ENCODE measurements at regions not wholly inside any gene's neighbourhood (a gene's known extent, or its start where the extent isn't known, plus 50 kb on each side); places are given as distances from the start of the nearest gene placed in this dataset.

- Mint-ChIP-seq H3K27me3 (ENCODE audit: low read depth) (no peaks in the 10 kb centered on the region), H3K36me3 (ENCODE audit: insufficient read depth in 1 of 3, low read depth in 3 of 3) (peaks cover 0 to 5% (median 4%) of the 10 kb centered on the region in 3 experiments; a peak in 2 of 7 replicates), H3K9me3 (no peaks in the 10 kb centered on the region; a peak in 1 of 5 replicates), H3K27ac (no peak overlapping the region), H3K4me1 (0 out of 4 replicates have a peak, but pooled peaks cover 0 to 3% of the 10 kb centered on the region in 2 experiments), H3K4me3 (no peak overlapping the region)
- no peaks in the 10 kb centered on the region for H3K4me1 ChIP-seq (ENCODE audit: insufficient read depth, low read length)
- H2AK5ac ChIP-seq (ENCODE audit: insufficient read length, low read length): no peak overlapping the region
- no peak overlapping the region for H2AFZ ChIP-seq (ENCODE audit: low read length)
- no peak for DNase-seq
- no peak overlapping the region for H2BK12ac ChIP-seq (ENCODE audit: insufficient read length, low read depth, low read length)
- H3K27me3 ChIP-seq (ENCODE audit: insufficient read depth, low read length): no peaks in the 10 kb centered on the region
- H4K91ac ChIP-seq (ENCODE audit: insufficient read length, low read depth, low read length): no peak overlapping the region
- H3K27ac ChIP-seq (ENCODE audit: insufficient read length, low read depth, low read length): no peak overlapping the region
- no peak overlapping the region for H2BK120ac ChIP-seq (ENCODE audit: low read depth, low read length, poor library complexity, severe bottlenecking)
- no peaks in the 10 kb centered on the region for H3K9me3 ChIP-seq (ENCODE audit: control insufficient read depth, low read depth, low read length)
- no peaks in the 10 kb centered on the region for H3K23me2 ChIP-seq (ENCODE audit: insufficient read length, low read depth, low read length, poor library complexity, severe bottlenecking)
- TF ChIP-seq, protein P1, sequence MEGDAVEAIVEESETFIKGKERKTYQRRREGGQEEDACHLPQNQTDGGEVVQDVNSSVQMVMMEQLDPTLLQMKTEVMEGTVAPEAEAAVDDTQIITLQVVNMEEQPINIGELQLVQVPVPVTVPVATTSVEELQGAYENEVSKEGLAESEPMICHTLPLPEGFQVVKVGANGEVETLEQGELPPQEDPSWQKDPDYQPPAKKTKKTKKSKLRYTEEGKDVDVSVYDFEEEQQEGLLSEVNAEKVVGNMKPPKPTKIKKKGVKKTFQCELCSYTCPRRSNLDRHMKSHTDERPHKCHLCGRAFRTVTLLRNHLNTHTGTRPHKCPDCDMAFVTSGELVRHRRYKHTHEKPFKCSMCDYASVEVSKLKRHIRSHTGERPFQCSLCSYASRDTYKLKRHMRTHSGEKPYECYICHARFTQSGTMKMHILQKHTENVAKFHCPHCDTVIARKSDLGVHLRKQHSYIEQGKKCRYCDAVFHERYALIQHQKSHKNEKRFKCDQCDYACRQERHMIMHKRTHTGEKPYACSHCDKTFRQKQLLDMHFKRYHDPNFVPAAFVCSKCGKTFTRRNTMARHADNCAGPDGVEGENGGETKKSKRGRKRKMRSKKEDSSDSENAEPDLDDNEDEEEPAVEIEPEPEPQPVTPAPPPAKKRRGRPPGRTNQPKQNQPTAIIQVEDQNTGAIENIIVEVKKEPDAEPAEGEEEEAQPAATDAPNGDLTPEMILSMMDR (conservative IDR thresholded peaks at IDR 0.05): no peak
- no peak overlapping the region for H2BK5ac ChIP-seq (ENCODE audit: insufficient read length, low read length)
- no peaks in the 10 kb centered on the region for H4K20me1 ChIP-seq (ENCODE audit: control insufficient read depth, insufficient read depth, insufficient read length)
- no peak overlapping the region for H3K14ac ChIP-seq (ENCODE audit: insufficient read depth, low read length)
- H3K79me1 ChIP-seq (ENCODE audit: insufficient read depth, low read depth, low read length, poor library complexity, severe bottlenecking): no peaks in the 10 kb centered on the region
- no peak overlapping the region for H2BK20ac ChIP-seq (ENCODE audit: low read depth, low read length, poor library complexity, severe bottlenecking)
- no peak overlapping the region for H3K4ac ChIP-seq (ENCODE audit: low read depth, low read length)
- no peak overlapping the region for H3K4me2 ChIP-seq (ENCODE audit: insufficient read depth, insufficient read length, low read length)
- no peak overlapping the region for H3T11ph ChIP-seq (ENCODE audit: low read length)
- H3K18ac ChIP-seq (ENCODE audit: insufficient read length, low read depth, low read length): no peak overlapping the region
- H3K23ac ChIP-seq (ENCODE audit: insufficient read length, low read depth, low read length): no peak overlapping the region
- no peak overlapping the region for H2BK15ac ChIP-seq (ENCODE audit: low read depth, low read length)
- no peak overlapping the region for H3K9ac ChIP-seq (ENCODE audit: extremely low read depth, insufficient read length, low read length)
- H3K56ac ChIP-seq (ENCODE audit: insufficient read length, low read depth, low read length): no peak overlapping the region
- no CpG with 5 or more reads among the region's 10 CpGs for WGBS (ENCODE audit: extremely low coverage, insufficient read length, low lambda C conversion rate)
- H4K8ac ChIP-seq (replicated peaks; ENCODE audit: insufficient read length, low read depth, low read length): no peak overlapping the region
- H4K5ac ChIP-seq (ENCODE audit: insufficient read length, low read depth, low read length): no peak overlapping the region
- no peaks in the 10 kb centered on the region for H3K79me2 ChIP-seq (ENCODE audit: insufficient read depth, low read length)
Observed at GRCh38 chr18:55830544-55830943, 242.6 kb upstream of the TCF4 start.
